Activated naive CD4-positive, alpha-beta T cell (primary cell): ENCODE measurements at regions not wholly inside any gene's neighbourhood (a gene's known extent, or its start where the extent isn't known, plus 50 kb on each side); places are given as distances from the start of the nearest gene placed in this dataset.

Experiments
- DNase-seq, 4 experiments: peaks; one replicate each; lab custom pipeline; 2025; lab: John Stamatoyannopoulos, UW

DNA sequence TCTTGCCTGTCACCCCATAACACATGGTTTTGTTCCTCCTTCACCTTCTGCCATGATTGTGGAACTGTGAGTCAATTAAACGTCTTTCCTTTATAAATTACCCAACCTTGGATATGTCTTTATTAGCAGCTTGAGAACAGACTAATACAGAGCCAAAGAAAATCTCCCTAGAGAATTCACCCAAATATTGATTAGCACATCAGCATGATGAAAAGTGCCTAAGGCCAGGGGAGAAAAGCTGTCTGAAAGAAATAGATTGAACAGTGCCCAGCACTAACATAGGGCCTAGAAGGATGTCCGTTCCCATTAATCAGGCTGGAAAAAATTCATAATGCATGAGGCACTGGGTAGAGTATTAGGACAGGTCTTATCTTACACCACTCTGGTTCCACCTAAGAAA lies 111.9 kb upstream of the CALN1 start:
- DNase-seq: no peak

DNA sequence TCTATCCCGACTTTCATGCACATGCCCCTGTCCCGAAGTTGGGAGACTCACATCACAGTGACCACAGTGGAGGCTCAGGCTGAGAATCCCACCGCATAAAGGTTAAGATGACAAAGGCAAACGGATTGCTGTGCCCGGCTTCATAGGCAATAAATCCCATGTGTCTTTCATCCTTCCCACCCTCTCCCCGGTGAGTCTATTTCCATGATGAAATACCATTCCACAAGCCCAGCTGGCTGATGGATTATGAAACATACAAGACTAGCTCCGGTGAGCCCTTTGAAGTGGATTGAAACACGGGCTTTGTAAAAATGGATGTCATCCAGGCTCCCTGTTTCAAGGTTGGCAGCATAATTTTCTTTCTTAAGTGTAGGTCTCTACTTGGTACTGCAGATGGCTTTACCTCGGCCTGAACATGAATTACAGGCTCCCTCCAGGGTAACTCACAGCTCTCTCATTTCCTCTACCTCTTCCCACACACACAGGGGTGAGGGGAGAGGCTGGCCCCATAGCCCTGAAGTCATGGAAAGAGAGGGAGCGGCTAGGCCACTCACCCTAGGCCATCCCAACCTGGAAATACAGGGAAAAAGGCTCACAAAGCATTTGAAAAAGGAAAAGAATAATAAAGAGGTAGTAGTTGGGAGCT lies 92.0 kb upstream of the CALN1 start:
- DNase-seq: no peak

DNA sequence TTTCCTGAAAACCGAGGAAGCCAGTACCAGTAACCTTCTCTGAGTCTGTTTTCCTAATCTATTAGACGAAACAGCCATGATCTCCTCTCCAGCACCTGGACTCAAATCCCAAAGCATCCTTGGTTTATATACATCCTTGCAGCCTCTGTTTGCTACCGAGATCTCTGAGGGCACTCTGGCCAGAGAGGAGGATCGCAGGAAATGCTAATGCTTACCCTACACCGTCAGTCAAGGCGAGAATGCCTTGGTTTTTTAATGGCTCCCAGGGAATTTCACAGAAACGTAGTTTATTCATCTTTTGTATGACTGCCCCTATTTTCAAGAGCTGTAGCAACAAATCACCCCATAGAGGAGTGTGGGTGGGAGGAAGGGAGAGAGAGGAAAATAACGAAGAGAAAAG lies 91.5 kb upstream of the CALN1 start:
- no peak for DNase-seq

DNA sequence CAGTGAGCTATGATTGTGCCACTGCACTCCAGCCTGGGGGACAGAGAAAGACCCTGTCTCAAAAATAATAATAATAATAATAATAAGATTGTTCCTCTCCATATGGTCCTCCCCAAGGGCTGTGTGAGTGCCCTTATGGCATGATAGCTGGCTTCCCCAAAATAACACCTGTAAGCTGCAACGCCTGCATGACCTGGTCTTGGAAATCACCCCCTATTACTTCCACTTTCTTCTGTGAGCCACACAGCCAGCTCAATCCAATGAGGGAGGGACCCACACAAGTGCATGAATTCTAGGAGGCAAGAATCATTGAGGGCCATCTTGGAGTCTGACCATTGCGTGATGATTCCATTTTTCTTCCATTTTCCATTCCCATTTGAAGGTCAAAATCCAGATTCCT lies 82.7 kb upstream of the CALN1 start:
- DNase-seq: no peak

DNA sequence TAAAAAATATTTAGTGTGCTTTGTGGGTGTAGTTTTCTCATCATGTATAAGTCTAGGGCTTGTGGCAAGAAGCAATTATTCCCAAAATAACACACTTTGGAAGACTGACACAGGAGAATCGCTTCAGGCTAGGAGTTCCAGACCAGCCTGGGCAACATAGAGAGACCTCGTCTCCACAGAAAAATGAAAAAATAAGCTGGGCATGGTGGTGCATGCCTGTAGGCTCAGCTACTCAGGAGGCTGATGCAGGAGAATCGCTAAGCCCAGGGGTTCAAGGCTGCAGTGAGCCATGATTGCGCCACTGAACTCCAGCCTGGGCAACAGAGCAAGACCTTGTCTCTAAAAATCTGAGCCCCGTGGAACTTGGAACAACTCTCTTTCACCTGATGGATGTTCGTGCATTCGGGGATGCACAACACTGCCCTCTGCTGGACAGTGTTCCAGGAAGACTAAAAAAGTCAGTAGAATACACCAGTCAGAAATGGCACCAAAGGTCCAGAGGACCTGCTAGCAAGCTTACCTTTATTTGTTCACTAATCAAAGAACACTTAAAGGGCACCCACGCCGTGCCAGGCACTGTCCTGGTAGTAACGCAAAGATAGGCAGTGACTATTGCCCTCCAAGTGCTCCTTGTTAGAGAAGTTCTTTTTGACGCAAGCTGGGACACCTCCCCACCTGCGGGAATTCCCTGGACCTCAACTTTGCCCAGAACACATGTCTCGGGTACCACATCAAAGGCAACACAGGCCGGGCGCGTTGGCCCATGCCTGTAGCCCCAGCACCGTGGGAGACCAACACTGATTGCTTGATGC lies 81.9 kb upstream of the CALN1 start:
- peak in 3 of 4 experiments; percentile 2 to 19 (median 15) for DNase-seq

DNA sequence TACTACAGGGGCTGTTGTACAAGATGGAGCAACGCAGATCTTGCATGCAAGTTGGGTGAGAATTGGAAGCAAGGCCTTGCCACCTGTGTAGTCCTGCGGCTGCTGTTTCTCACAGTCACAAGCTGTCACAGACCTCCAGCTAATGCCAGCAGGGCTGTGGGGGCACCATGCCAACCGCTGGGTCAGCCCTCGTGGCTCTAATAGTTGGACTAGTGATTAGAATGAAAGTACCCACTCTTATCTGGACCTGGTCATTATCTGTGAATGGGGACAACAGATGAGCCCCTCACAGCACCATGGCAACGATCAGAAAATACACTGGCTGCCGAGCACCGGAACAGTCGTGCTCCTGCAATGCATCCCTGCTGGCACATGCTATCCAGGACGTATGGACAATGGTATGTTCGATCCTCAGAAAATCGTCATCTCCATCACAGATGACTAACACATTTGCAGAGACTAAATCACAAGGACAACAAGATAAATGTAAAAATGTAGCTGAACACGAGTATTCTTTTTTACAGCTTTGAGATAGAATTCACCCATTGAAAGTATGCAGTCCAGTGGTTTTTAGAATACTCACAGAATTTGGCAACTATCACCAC lies 80.4 kb upstream of the CALN1 start:
- DNase-seq: no peak

DNA sequence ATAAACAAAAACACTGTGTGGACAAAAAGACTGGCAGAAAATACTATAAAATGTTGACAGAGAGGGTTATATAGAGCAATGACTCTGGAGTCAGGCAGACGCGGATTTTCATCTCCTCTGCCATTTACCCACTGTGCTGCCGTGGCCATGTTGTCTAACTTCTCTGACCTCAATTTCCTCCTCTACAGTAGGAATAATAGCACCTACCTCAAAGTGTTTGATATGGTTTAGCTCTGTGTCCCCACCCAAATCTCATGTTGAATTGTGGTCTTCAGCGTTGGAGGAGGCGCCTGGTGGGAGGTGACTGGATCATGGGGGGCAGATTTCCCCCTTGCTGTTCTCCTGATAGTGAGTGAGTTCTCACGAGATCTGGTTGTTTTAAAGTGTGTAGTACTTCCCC lies 78.2 kb upstream of the CALN1 start:
- no peak for DNase-seq

DNA sequence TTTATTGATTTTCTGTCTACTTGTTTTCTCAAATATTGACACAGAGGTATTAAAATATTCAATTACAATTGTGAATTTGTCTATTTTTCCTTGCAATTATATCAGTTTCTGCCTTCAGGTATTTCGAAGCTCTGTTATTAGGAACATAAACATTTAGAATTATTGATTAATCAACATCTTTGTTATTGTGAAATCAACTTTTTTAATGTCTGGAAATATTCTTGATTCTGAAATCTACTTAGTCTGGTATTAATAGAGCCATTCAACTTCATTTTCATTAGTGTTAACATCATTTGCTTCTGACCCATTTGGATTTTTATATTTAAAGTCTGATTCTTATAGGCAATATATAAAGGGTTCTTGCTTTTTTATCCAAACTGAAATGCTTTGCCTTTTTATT lies 69.8 kb upstream of the CALN1 start:
- no peak for DNase-seq

DNA sequence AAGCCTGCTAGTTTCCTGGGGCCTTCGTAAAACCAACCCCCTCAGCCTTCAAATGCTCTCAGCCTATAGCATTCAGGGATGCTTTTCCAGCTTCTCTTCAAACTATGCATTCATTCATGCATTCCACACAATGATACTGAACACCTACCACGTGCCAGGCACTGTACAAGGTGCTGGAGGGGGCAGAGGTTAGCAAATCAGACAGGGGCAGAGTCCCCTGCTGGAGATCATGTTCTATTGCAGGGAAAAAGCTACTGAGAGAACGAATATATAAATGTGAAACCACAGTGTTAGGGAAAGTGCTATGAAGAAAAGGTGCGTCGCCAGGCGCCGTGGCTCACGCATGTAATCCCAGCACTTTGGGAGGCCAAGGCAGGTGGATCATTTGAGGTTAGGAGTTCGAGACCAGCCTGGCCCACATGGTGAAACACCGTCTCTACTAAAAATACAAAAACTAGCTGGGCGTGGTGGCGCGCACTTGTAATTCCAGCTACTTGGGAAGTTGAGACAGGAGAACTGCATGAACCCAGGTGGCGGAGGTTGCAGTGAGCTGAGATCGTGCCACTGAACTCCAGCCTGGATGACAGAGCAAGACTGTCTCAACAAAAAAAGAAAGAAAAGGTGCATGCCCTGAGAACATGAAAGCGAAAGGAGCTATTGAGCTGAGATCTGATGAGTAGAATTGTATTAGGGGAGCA lies 64.6 kb upstream of the CALN1 start:
- DNase-seq: no peak

DNA sequence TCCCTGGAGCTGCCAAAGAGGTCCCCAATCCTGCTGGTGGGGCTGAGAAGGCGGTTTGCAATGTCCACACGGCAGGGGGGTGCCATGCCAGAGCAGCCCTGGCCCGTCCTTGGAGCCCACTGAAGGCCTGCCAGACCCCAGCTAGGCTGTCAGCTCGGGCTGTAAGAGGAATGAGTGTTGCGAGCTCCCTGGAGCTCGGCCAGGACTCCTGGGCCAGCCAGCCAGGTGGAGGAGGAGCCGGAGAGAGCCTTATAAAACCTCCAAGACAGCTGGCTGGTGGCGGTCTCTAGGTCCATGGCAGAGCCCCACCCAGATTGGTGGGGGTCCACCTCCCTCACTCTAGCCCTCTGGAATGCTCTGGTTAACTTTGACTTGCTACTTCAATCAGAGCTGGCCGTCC lies 55.1 kb upstream of the CALN1 start:
- no peak for DNase-seq

DNA sequence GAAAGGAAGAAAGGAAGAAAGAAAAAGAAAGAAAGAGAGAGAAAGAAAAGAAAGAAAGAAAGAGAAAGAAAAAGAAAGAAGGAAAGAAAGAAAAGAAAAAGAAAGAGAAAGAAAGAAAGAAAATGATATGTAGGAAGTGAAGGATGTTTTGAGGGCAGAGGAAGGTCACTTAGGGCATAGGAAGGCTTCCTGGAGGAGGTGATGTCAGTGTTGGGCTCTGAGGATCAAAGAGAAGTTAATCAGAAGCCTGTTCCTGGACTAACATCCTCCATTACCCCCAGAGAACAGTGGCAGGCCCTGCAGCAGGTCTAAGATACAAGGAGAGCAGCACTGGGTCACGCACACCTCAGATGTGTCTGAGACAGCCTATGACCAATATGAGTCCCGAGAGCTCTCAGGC lies 54.7 kb upstream of the CALN1 start:
- DNase-seq: no peak

DNA sequence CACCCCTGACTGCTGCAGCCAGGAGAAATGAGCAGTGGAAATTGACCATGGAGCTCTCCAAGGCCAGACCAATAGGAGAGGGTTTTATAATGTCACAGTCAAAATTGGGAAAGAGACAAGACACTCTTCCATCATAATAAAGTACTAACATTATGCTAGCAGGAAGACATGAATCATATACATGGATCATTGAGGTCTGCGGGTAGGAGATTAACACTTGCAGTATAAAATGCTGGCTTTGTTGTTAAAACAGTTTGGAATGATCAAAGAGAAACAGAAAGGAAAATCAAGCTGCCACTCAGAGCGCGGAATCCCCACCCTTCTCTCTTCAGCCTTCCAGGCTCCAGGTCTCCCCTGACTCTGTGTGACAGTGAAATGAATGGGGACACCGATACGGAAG lies 53.4 kb upstream of the CALN1 start:
- DNase-seq: no peak

DNA sequence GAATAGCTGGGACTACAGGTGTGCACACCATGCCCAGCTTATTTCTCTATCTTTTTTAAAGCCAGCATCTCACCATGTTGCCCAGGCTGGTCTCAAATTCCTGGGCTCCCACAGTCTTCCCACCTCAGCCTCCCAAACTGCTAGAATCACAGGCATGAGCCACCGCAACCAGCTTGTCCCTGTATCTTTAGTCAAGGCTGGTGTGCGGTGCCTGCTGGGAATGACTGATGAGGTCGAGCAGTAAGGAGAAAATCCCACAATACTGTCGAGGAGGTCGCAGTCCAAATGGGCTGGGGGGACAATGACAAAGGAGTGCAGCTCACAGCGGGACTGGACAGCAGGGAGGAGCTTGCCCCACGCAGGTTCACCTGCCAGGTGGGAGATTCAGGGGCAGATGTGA lies 50.2 kb upstream of the CALN1 start:
- no peak for DNase-seq
